GM21723 (cell line): ENCODE measurements at regions not wholly inside any gene's neighbourhood (a gene's known extent, or its start where the extent isn't known, plus 50 kb on each side); places are given as distances from the start of the nearest gene placed in this dataset.

Experiments
- ATAC-seq: cut with Tn5 transposase; IDR thresholded peaks from one replicate; pipeline ENCODE4 v1.9.1; 2021; ENCODE audit warnings: mild to moderate bottlenecking, moderate library complexity; ENCODE audit not compliant: unreplicated experiment

GRCh38 chr15:31455499-31455898, 128.9 kb downstream of the KLF13 start:
- no peak for ATAC-seq

- no peak for ATAC-seq
Observed at GRCh38 chr15:31456354-31457060, 129.9 kb downstream of the KLF13 start.

GRCh38 chr15:31457161-31457560, 130.5 kb downstream of the KLF13 start:
- ATAC-seq, result no peak

GRCh38 chr15:31457631-31458526, 131.2 kb downstream of the KLF13 start:
- no peak for ATAC-seq

GRCh38 chr15:31458596-31459399, 132.2 kb downstream of the KLF13 start:
- ATAC-seq, result peak; percentile 93

GRCh38 chr15:31459400-31459748, 132.7 kb downstream of the KLF13 start:
- no peak for ATAC-seq

- ATAC-seq, result no peak
Observed at GRCh38 chr15:31461375-31461774, 134.7 kb downstream of the KLF13 start.

GRCh38 chr15:31461911-31462480, 135.4 kb downstream of the KLF13 start:
- ATAC-seq, result no peak

- no peak for ATAC-seq
Observed at GRCh38 chr15:31463521-31464102, 137.0 kb downstream of the KLF13 start.

- ATAC-seq, result no peak
Observed at GRCh38 chr15:31464216-31465082, 137.8 kb downstream of the KLF13 start.

- no peak for ATAC-seq
Observed at GRCh38 chr15:31465083-31465955, 138.7 kb downstream of the KLF13 start.

- ATAC-seq, result no peak
Observed at GRCh38 chr15:31467361-31467760, 140.7 kb downstream of the KLF13 start.

- no peak for ATAC-seq
Observed at GRCh38 chr15:31468911-31469785, 142.5 kb downstream of the KLF13 start.

GRCh38 chr15:31469786-31470525, 143.3 kb downstream of the KLF13 start:
- ATAC-seq, result no peak

- ATAC-seq, result no peak
Observed at GRCh38 chr15:31470756-31471155, 144.1 kb downstream of the KLF13 start.

GRCh38 chr15:31471731-31472430, 145.2 kb downstream of the KLF13 start:
- ATAC-seq, result no peak
